DND-41 (cell line): ENCODE measurements at regions not wholly inside any gene's neighbourhood (a gene's known extent, or its start where the extent isn't known, plus 50 kb on each side); places are given as distances from the start of the nearest gene placed in this dataset.
"Not testable (repeated sequence)": the region's sequence is repeated elsewhere in the genome, so short reads cannot be mapped to it uniquely, and the experiment has no call there.

ENCODE experiments used
- CTCF ChIP-seq: IDR thresholded peaks from 2 replicates; pipeline ENCODE4 v1.5.1; 2012; ENCODE audit warnings: borderline replicate concordance, low read length, moderate library complexity, mild to moderate bottlenecking; ENCODE audit not compliant: poor library complexity, severe bottlenecking; ENCODE audit errors: extremely low read depth
- EZH2 ChIP-seq: IDR thresholded peaks from 3 replicates; pipeline ENCODE4 v1.6.1; 2012; ENCODE audit warnings: borderline replicate concordance, low read depth, mild to moderate bottlenecking, moderate library complexity, low read length, inconsistent platforms; ENCODE audit not compliant: severe bottlenecking

DNA sequence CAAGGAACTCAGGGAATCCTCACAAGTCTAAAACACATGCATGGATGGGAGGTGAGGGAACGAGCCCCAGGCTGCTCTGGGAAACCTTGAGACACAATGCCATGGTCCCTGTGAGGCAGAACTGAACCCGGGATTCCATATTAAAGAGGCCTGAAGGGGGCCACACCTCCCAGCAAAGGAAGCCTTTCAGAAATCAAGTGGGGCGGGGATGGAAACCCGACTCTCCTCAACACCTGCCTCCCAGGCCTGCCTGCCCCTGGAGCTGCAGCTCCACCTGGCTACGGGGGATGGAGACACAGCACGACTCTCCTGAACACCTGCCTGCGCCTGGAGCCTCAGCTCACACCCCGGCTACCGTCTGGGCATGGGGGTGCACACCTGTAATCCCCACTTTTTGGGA is 77.8 kb upstream of the LPCAT1 start:
- TF ChIP-seq CTCF, EZH2: not testable (repeated sequence)
